Suprapubic skin (tissue), 3 donors: ENCODE measurements at regions not wholly inside any gene's neighbourhood (a gene's known extent, or its start where the extent isn't known, plus 50 kb on each side); places are given as distances from the start of the nearest gene placed in this dataset.

Experiments used
- CTCF ChIP-seq, 2 donors: fragments of 200-600 bp in 1 of 2; fragments of 450-650 bp in 1 of 2; sonication (generic) in 1 of 2; IDR thresholded peaks; one replicate each; pipeline ENCODE4 v1.5.1; 2016 to 2019; ENCODE audit warnings: antibody characterized with exemption in 2 of 2, mild to moderate bottlenecking in 1 of 2, moderate library complexity in 1 of 2
- POLR2A ChIP-seq, 2 donors: fragments of 450-650 bp; IDR thresholded peaks; one replicate each; pipeline ENCODE4 v1.6.1; 2017; ENCODE audit warnings: antibody characterized with exemption in 2 of 2, mild to moderate bottlenecking in 2 of 2, moderate library complexity in 2 of 2

GRCh38 chr12:62130834-62131552 is 129.2 kb upstream of the USP15 start:
- no peak for TF ChIP-seq POLR2A (IDR thresholded peaks at IDR 0.05)
- no peak for TF ChIP-seq CTCF (IDR thresholded peaks at IDR 0.05)
